SK-N-SH treated with all-trans-retinoic acid at 6 μM for 48 hours (cell line): ENCODE measurements at regions not wholly inside any gene's neighbourhood (a gene's known extent, or its start where the extent isn't known, plus 50 kb on each side); places are given as distances from the start of the nearest gene placed in this dataset.

Experiments
- ATAC-seq: fragments of 200-7000 bp; cut with Tn5 transposase; 3 replicates; pipeline ENCODE4 v1.9.1; 2020; ENCODE audit warnings: mild to moderate bottlenecking, moderate library complexity
- ARNTL ChIP-seq: fragments of 450-650 bp; formaldehyde crosslinking; IDR thresholded peaks from 2 replicates; pipeline ENCODE4 v1.5.0; 2020; ENCODE audit warnings: low read depth, mild to moderate bottlenecking, moderate library complexity, borderline replicate concordance
- BACH2 ChIP-seq: fragments of 250-450 bp; sonication (Bioruptor Pico); IDR thresholded peaks from 2 replicates; pipeline ENCODE4 v1.9.0; 2021; ENCODE audit warnings: mild to moderate bottlenecking, borderline replicate concordance
- CSDC2 ChIP-seq: fragments of 250-450 bp; sonication (Bioruptor Pico); IDR thresholded peaks from 2 replicates; pipeline ENCODE4 v1.5.0; 2020; ENCODE audit warnings: mild to moderate bottlenecking, moderate library complexity
- ESRRG ChIP-seq: fragments of 250-450 bp; sonication (Bioruptor Pico); IDR thresholded peaks from 2 replicates; pipeline ENCODE4 v1.6.1; 2021; ENCODE audit warnings: mild to moderate bottlenecking
- GLIS3 ChIP-seq: fragments of 250-450 bp; sonication (Bioruptor Pico); IDR thresholded peaks from 2 replicates; pipeline ENCODE4 v1.5.0; 2020; ENCODE audit warnings: mild to moderate bottlenecking, moderate library complexity
- ISL1 ChIP-seq: fragments of 250-450 bp; sonication (Bioruptor Pico); IDR thresholded peaks from 2 replicates; pipeline ENCODE4 v2.1.2; 2022; ENCODE audit warnings: mild to moderate bottlenecking, moderate library complexity
- OSR1 ChIP-seq: fragments of 250-450 bp; sonication (Bioruptor Pico); IDR thresholded peaks from 2 replicates; pipeline ENCODE4 v1.8.0; 2022; ENCODE audit warnings: moderate library complexity, mild to moderate bottlenecking, inconsistent platforms
- PPARA ChIP-seq: fragments of 250-450 bp; sonication (Bioruptor Pico); IDR thresholded peaks from 2 replicates; pipeline ENCODE4 v1.5.0; 2020; ENCODE audit warnings: mild to moderate bottlenecking, borderline replicate concordance
- RARB ChIP-seq: fragments of 250-450 bp; sonication (Bioruptor Pico); IDR thresholded peaks from 2 replicates; pipeline ENCODE4 v1.8.0; 2021; ENCODE audit warnings: mild to moderate bottlenecking, moderate library complexity
- SNAI2 ChIP-seq: fragments of 250-450 bp; sonication (Bioruptor Pico); IDR thresholded peaks from 2 replicates; pipeline ENCODE4 v1.5.0; 2020; ENCODE audit warnings: mild to moderate bottlenecking, moderate library complexity
- TCF4 ChIP-seq: fragments of 250-450 bp; sonication (Bioruptor Pico); IDR thresholded peaks from 2 replicates; pipeline ENCODE4 v1.8.0; 2021; ENCODE audit warnings: mild to moderate bottlenecking, moderate library complexity, borderline replicate concordance
- TOX ChIP-seq: fragments of 250-450 bp; sonication (Bioruptor Pico); IDR thresholded peaks from 2 replicates; pipeline ENCODE4 v1.8.0; 2021; ENCODE audit warnings: mild to moderate bottlenecking, moderate library complexity, borderline replicate concordance
- ZC3H10 ChIP-seq: fragments of 250-450 bp; sonication (Bioruptor Pico); IDR thresholded peaks from 2 replicates; pipeline ENCODE4 v1.5.1; 2021; ENCODE audit warnings: mild to moderate bottlenecking, moderate library complexity
- ZFP3 ChIP-seq: fragments of 250-450 bp; sonication (Bioruptor Pico); IDR thresholded peaks from 2 replicates; pipeline ENCODE4 v1.5.0; 2020; ENCODE audit warnings: mild to moderate bottlenecking, moderate library complexity
- ZFP30 ChIP-seq: fragments of 450-650 bp; formaldehyde crosslinking; IDR thresholded peaks from 2 replicates; pipeline ENCODE4 v1.5.0; 2022; ENCODE audit warnings: mild to moderate bottlenecking, moderate library complexity
- ZNF565 ChIP-seq: fragments of 450-650 bp; formaldehyde crosslinking; conservative IDR thresholded peaks from 2 replicates; pipeline ENCODE4 v1.5.0; 2020; ENCODE audit warnings: low read depth, mild to moderate bottlenecking, moderate library complexity
- ZNF70 ChIP-seq: fragments of 450-650 bp; formaldehyde crosslinking; IDR thresholded peaks from 2 replicates; pipeline ENCODE4 v1.5.0; 2020; ENCODE audit warnings: mild to moderate bottlenecking, moderate library complexity
- ZNF8 ChIP-seq: fragments of 450-650 bp; formaldehyde crosslinking; IDR thresholded peaks from 2 replicates; pipeline ENCODE4 v1.5.0; 2020; ENCODE audit warnings: mild to moderate bottlenecking, moderate library complexity
- TF ChIP-seq, protein P1 (sequence below): fragments of 250-450 bp; sonication (Bioruptor Pico); IDR thresholded peaks from 2 replicates; pipeline ENCODE4 v1.5.1; 2021; ENCODE audit warnings: mild to moderate bottlenecking, moderate library complexity
- TF ChIP-seq, protein P2 (sequence below): fragments of 250-450 bp; sonication (Bioruptor Pico); IDR thresholded peaks from 2 replicates; pipeline ENCODE4 v1.8.0; 2021; ENCODE audit warnings: low read depth, mild to moderate bottlenecking, moderate library complexity, borderline replicate concordance
- TF ChIP-seq, protein P3 (sequence below): fragments of 250-450 bp; sonication (Bioruptor Pico); IDR thresholded peaks from 2 replicates; pipeline ENCODE4 v1.8.0; 2020; ENCODE audit warnings: mild to moderate bottlenecking, moderate library complexity, borderline replicate concordance
- TF ChIP-seq, protein P4 (sequence below): fragments of 250-450 bp; sonication (Bioruptor Pico); IDR thresholded peaks from 2 replicates; pipeline ENCODE4 v1.5.0; 2020; ENCODE audit warnings: mild to moderate bottlenecking, moderate library complexity
- TF ChIP-seq, protein P5 (sequence below): fragments of 250-450 bp; sonication (Bioruptor Pico); IDR thresholded peaks from 2 replicates; pipeline ENCODE4 v1.5.1; 2020; ENCODE audit warnings: low read depth, mild to moderate bottlenecking, moderate library complexity

DNA sequence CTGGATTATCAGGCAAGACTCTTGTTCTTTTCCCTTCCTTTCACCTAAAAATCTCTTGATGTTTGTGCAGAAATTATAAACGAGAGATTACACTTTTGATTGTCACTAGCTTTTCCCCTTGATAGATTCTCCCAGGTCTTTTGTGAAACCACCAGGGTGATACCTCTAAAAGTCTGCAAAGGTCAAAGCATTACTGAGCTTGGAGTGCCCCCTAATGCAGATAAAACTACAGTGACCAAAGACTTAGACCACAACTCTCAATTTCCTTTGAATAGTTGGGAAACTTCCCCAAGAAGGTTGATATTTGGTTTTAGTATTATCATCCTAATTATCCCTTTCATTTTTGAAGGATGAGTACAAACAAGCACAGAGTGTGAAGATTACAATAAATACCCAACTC, 173.1 kb downstream of the CYLC2 start:
- ATAC-seq: no peak

DNA sequence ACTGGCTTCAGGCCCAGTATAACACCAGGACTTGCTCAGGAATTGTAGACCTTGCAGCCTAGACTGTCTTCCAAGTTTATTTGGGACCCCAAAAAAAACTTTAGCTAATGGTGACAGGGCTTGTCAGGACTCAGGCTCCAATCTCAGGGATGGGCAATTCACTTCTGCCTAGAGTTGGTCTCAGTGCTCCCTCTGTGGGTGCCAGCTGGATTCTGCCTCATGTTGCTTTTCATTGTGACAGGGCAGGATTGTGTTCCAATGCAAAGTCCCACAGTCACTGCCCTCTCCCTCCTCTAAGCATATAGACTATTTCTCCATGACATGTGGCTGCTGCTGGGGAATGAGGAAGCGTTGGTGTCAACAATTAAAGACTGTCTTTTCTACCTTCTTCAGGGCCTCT, 174.7 kb downstream of the CYLC2 start:
- ATAC-seq: no peak
- no peak for TF ChIP-seq OSR1 (CRISPR knock-in tag)

More for the DNA sequence above, 173.1 kb downstream of the CYLC2 start:
- no peak for TF ChIP-seq ZNF565 (CRISPR knock-in tag)
- no peak for TF ChIP-seq PPARA (CRISPR knock-in tag)
- no peak for TF ChIP-seq OSR1 (CRISPR knock-in tag)
- no peak for TF ChIP-seq CSDC2
- TF ChIP-seq RARB (CRISPR knock-in tag): no peak
- no peak for TF ChIP-seq ZC3H10 (CRISPR knock-in tag)
- TF ChIP-seq ZFP30: no peak
- TF ChIP-seq BACH2 (CRISPR knock-in tag): no peak
- TF ChIP-seq, all 23 proteins: peak for 0

DNA sequence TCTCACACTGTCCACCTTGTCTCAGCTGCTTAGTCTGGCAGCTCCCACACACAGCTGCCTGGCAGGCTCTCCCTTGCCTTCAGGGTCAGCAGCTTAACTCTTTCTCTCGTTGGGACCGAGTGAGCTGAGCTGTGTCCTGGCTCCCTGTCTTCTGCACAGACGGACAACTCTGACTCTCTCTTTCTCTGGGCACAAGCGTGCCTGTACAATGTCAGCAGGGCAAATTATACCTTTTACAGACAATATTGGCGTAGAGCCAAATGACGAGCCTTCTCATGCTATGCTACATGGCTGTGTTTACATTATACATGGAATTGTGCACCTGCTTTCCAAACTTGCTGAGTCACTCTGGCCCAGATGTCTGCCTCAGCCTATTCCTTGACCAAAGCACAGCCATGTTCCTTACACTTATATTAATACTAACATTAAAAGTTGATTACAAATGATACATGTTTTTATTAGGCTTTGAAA, 188.6 kb downstream of the CYLC2 start:
- TF ChIP-seq, protein P1, sequence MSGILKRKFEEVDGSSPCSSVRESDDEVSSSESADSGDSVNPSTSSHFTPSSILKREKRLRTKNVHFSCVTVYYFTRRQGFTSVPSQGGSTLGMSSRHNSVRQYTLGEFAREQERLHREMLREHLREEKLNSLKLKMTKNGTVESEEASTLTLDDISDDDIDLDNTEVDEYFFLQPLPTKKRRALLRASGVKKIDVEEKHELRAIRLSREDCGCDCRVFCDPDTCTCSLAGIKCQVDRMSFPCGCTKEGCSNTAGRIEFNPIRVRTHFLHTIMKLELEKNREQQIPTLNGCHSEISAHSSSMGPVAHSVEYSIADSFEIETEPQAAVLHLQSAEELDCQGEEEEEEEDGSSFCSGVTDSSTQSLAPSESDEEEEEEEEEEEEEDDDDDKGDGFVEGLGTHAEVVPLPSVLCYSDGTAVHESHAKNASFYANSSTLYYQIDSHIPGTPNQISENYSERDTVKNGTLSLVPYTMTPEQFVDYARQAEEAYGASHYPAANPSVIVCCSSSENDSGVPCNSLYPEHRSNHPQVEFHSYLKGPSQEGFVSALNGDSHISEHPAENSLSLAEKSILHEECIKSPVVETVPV (CRISPR knock-in tag): no peak
- TF ChIP-seq ZNF70 (CRISPR knock-in tag) (peak; percentile 34; the same call in 1 of the 2 replicates), ISL1 (CRISPR knock-in tag) (no peak), ARNTL (CRISPR knock-in tag) (no peak), GLIS3 (CRISPR knock-in tag) (no peak), RARB (CRISPR knock-in tag) (no peak), ZFP3 (CRISPR knock-in tag) (no peak), BACH2 (CRISPR knock-in tag) (peak; percentile 67; the same call in 1 of the 2 replicates), OSR1 (CRISPR knock-in tag) (no peak), ZFP30 (no peak), SNAI2 (CRISPR knock-in tag) (peak; percentile 83; the same call in 1 of the 2 replicates), TOX (no peak), ZNF8 (no peak; the same call in 1 of the 2 replicates), ESRRG (CRISPR knock-in tag) (no peak), PPARA (CRISPR knock-in tag) (peak; percentile 90), ZNF565 (CRISPR knock-in tag) (no peak), ZC3H10 (CRISPR knock-in tag) (no peak), CSDC2 (no peak), TCF4 (CRISPR knock-in tag) (peak; percentile 22; the same call in 1 of the 2 replicates)
- TF ChIP-seq, protein P2, sequence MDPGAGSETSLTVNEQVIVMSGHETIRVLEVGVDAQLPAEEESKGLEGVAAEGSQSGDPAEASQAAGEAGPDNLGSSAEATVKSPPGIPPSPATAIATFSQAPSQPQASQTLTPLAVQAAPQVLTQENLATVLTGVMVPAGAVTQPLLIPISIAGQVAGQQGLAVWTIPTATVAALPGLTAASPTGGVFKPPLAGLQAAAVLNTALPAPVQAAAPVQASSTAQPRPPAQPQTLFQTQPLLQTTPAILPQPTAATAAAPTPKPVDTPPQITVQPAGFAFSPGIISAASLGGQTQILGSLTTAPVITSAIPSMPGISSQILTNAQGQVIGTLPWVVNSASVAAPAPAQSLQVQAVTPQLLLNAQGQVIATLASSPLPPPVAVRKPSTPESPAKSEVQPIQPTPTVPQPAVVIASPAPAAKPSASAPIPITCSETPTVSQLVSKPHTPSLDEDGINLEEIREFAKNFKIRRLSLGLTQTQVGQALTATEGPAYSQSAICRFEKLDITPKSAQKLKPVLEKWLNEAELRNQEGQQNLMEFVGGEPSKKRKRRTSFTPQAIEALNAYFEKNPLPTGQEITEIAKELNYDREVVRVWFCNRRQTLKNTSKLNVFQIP (CRISPR knock-in tag): no peak
- TF ChIP-seq, protein P3, sequence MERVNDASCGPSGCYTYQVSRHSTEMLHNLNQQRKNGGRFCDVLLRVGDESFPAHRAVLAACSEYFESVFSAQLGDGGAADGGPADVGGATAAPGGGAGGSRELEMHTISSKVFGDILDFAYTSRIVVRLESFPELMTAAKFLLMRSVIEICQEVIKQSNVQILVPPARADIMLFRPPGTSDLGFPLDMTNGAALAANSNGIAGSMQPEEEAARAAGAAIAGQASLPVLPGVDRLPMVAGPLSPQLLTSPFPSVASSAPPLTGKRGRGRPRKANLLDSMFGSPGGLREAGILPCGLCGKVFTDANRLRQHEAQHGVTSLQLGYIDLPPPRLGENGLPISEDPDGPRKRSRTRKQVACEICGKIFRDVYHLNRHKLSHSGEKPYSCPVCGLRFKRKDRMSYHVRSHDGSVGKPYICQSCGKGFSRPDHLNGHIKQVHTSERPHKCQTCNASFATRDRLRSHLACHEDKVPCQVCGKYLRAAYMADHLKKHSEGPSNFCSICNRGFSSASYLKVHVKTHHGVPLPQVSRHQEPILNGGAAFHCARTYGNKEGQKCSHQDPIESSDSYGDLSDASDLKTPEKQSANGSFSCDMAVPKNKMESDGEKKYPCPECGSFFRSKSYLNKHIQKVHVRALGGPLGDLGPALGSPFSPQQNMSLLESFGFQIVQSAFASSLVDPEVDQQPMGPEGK (CRISPR knock-in tag): no peak
- TF ChIP-seq, protein P4, sequence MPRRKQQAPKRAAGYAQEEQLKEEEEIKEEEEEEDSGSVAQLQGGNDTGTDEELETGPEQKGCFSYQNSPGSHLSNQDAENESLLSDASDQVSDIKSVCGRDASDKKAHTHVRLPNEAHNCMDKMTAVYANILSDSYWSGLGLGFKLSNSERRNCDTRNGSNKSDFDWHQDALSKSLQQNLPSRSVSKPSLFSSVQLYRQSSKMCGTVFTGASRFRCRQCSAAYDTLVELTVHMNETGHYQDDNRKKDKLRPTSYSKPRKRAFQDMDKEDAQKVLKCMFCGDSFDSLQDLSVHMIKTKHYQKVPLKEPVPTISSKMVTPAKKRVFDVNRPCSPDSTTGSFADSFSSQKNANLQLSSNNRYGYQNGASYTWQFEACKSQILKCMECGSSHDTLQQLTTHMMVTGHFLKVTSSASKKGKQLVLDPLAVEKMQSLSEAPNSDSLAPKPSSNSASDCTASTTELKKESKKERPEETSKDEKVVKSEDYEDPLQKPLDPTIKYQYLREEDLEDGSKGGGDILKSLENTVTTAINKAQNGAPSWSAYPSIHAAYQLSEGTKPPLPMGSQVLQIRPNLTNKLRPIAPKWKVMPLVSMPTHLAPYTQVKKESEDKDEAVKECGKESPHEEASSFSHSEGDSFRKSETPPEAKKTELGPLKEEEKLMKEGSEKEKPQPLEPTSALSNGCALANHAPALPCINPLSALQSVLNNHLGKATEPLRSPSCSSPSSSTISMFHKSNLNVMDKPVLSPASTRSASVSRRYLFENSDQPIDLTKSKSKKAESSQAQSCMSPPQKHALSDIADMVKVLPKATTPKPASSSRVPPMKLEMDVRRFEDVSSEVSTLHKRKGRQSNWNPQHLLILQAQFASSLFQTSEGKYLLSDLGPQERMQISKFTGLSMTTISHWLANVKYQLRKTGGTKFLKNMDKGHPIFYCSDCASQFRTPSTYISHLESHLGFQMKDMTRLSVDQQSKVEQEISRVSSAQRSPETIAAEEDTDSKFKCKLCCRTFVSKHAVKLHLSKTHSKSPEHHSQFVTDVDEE (CRISPR knock-in tag): peak; percentile 79
- TF ChIP-seq, protein P5, sequence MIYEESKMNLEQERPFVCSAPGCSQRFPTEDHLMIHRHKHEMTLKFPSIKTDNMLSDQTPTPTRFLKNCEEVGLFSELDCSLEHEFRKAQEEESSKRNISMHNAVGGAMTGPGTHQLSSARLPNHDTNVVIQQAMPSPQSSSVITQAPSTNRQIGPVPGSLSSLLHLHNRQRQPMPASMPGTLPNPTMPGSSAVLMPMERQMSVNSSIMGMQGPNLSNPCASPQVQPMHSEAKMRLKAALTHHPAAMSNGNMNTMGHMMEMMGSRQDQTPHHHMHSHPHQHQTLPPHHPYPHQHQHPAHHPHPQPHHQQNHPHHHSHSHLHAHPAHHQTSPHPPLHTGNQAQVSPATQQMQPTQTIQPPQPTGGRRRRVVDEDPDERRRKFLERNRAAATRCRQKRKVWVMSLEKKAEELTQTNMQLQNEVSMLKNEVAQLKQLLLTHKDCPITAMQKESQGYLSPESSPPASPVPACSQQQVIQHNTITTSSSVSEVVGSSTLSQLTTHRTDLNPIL (CRISPR knock-in tag): no peak
- ATAC-seq: no peak; the same call in 2 of the 3 replicates
